ENCODE measurements at regions not wholly inside any gene's neighbourhood (a gene's known extent, or its start where the extent isn't known, plus 50 kb on each side); places are given as distances from the start of the nearest gene placed in this dataset.
"Not testable (repeated sequence)": the region's sequence is repeated elsewhere in the genome, so short reads cannot be mapped to it uniquely, and the experiment has no call there.

DNA sequence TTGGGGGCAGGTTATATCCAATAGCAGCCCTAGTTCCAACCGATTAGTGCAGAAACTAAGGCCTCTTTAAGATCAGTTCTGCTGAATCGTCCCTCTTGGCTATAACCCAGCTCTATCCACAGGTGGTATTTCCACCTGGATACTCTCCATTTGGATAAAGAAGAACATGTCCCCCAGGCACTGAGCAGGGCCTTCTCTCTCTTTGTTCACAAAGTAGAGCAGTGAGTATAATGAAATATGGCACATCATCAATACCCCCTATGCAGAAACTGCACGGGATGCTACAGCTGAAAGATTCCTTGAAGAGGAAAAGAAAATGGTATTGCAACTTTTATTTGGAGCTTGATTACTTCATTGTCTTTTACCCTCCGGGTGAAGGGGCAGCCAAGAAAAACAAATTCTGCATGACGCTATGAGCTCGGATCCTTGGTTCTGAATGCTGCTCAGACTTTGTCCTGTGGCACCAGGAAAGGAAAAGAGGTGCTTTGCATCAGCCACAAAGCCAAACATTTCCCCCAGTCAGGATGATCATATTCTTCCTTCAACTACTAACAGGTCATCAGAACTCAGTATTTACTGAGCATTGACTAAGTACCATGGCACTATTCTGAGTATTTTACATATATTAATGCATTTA lies 399.7 kb downstream of the NPIPA8 start:
- DNase-seq, result no peak

DNA sequence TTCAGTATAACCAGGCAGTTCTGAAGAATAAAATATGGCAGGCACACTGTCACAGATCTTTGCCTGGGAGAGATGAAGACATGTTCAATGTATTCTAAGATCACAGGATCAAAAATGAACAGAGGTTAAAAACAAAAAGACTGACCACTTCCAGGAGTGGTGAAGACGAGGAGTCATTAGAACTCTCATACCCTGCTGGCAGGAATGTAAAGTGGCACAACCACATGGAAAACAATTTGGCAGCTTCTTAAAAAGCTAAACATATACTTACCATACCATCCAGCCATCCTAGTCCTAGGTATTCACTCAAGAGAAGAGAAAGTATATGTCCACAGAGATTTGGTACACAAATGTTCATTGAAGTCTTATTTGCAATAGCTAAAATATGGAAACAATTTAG lies 406.3 kb downstream of the NPIPA8 start:
- DNase-seq, result no peak

GRCh38 chr16:17926866-17927399 lies 409.6 kb downstream of the NPIPA8 start:
- DNase-seq, result no peak

- no peak for DNase-seq
Observed at GRCh38 chr16:17926461-17926860, 410.1 kb downstream of the NPIPA8 start.

GRCh38 chr16:17925761-17926160 lies 410.8 kb downstream of the NPIPA8 start:
- DNase-seq, result no peak

DNA sequence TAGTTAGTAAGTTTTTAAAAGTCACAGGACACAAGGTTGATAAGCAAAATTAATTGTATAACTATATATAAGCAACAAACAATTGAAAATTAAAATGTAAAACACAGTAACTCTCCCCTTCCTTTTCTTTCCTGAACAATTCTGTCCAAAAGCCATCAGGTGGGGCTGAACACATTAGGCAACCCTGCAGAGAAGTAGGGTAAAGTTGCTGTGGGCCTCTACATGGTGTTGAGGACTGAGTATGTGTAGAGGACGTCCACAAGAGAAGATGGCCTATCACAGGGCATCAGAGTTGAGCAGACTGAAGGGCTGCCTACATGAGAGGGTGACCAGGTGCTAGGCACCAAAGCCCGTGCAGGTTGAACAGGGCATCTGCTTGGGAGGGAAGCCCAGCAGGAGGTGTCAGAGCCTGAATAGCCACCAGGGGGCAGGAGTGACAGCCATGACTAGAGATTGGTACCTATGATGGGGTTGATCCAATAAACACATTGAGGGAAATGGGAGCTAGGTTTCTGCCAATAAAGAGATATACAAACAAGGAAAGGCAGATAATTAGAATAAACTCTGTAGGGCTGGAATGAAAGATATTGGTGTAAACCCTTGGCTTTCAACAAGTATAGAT lies 415.1 kb downstream of the NPIPA8 start:
- DNase-seq, result peak; percentile 42

GRCh38 chr16:17917316-17918019 lies 419.1 kb downstream of the NPIPA8 start:
- DNase-seq, result no peak

DNA sequence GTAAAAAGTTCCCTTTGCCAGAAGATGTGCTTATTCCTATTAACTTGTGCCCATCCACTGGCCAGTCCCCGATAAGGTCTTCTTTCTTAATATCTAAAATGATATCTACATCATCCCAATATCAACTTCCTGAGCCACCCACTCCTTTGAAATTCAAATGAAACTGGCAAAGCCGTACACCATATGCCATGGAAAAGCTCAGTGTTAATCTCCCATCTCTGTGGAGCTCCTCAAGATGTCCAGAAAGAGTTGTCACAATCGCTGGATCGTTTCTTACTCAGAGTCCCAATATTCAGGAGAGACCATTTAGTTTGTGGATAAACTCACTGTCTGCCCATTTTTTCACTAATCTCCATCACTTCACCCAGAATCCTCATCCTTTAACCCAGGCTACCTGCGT lies 420.7 kb downstream of the NPIPA8 start:
- no peak for DNase-seq

- no peak for DNase-seq
Observed at GRCh38 chr16:17914168-17914567, 422.4 kb downstream of the NPIPA8 start.

DNA sequence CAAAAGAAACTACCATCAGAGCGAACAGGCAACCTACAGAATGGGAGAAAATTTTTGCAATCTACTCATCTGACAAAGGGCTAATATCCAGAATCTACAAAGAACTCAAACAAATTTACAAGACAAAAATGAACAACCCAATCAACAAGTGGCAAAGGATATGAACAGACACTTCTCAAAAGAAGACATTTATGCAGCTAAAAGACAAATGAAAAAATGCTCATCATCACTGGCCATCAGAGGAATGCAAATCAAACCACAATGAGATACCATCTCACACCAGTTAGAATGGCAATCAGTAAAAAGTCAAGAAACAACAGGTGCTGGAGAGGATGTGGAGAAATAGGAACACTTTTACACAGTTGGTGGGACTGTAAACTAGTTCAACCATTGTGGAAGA lies 425.0 kb downstream of the NPIPA8 start:
- DNase-seq, result not testable (repeated sequence)

DNA sequence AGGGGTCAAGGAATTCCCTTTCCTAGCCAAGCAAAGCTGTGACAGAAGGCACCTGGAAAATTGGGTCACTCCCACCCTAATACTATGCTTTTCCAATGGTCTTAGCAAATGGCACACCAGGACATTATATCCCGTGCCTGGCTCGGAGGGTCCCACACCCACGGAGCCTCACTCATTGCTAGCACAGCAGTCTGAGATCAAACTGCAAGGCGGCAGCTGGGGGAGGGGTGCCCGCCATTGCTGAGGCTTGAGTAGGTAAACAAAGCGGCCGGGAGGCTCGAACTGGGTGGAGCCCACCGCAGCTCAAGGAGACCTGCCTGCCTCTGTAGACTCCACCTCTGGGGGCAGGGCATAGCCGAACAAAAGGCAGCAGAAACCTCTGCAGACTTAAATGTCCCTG lies 429.9 kb downstream of the NPIPA8 start:
- DNase-seq, result not testable (repeated sequence)

DNA sequence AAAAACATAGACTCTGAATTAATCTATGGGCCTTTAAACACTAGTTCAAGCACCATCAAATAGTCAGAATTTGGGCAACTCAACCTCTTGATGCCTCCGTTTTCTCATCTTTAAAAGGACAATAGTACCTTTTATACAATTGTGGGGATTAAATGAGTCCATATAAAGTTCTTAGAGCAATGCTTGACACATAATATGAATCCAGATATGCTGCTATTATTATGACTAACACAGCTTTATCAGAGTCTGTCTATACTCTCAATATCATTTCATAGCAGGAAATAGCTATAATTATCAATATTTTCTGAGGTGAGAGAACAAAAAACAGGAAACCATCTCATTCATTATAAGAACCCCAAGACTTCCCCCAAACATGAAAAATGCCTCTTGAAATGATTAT lies 430.5 kb upstream of the XYLT1 start:
- no peak for DNase-seq

GRCh38 chr16:17899141-17899540 lies 428.4 kb upstream of the XYLT1 start:
- DNase-seq, result no peak

DNA sequence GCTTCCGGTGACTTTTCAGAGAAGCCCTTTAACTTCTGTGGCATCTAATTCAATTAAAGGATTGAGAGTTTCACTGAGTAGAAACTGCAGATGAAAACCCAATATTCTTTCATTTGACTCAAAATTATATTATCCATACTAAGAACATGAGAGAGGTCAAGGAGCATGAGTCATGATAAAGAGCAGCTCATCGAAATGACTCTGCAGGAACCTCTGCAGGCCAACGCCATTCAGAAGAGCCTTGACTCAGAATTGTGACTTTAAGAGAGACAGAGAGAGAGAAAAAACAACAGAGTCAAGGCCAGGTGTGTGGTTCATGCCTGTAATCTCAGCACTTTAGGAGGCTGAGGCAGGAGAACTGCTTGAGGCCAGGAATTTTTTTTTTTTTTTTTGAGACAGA lies 417.2 kb upstream of the XYLT1 start:
- no peak for DNase-seq

DNA sequence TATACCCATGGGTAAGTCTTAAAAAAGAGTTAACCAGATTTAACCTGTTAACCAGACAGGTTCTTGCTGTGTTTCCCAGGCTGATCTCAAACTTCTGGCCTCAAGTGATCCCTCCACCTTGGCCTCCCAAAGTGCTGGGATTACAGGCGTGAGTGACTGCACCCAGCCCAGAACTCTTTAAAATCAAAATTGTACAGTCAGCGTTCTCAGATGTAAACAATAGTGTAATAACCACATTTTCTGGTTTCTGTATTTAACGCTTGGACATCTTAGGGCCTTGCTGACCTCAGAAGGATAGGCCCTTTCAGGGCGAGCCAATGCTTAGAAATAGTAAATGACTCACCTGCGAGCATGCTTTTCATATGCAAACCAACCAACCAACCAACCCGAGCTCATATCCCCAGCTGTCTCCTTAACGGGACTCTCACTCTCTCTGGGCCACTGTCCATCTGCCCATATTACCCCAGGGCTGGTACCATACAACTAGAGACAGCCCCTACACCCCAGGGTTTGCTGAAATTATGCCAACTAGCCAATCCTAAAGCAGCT lies 415.0 kb upstream of the XYLT1 start:
- DNase-seq, result no peak

GRCh38 chr16:17877821-17878360 lies 407.1 kb upstream of the XYLT1 start:
- DNase-seq, result no peak

DNA sequence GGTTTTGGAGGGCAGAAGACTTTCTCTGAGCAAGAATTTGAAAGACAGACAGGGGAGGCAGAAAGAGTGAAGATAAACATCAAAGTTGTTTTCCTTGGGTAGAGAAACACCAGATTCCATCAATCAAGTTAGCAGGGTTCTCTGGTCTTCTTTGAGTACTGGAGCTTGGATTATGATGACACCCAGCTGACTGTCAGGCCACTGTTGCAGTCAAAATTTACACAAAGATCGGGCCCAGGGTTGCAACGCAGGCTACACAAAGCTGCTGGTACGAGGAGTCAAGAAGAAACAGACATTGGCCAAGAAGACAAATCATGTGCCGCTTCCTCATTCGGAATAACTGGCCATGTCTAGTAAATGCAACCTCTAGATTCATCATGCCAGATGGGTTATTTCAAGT lies 396.2 kb upstream of the XYLT1 start:
- no peak for DNase-seq

- no peak for DNase-seq
Observed at GRCh38 chr16:17861981-17862479, 391.3 kb upstream of the XYLT1 start.

- no peak for DNase-seq
Observed at GRCh38 chr16:17858061-17858460, 387.3 kb upstream of the XYLT1 start.

DNA sequence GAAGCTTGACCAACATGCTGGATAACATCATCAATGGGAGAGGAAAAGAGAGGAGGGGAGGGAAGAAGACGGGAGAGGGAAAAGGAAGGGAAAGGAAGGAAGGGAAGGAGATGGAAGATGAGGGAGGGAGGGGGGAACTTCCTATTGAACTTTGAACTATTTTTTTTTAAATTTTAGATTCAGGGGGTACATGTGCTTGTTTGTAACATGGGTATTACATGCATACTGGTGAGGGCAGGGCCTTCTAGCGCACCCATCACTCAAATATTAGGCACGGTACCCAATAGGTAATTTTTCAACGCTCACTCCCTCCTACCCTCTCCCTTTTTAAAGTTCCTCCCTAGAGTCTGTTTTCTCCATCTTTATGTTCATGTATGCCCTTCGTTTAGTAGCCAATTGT lies 383.2 kb upstream of the XYLT1 start:
- no peak for DNase-seq

DNA sequence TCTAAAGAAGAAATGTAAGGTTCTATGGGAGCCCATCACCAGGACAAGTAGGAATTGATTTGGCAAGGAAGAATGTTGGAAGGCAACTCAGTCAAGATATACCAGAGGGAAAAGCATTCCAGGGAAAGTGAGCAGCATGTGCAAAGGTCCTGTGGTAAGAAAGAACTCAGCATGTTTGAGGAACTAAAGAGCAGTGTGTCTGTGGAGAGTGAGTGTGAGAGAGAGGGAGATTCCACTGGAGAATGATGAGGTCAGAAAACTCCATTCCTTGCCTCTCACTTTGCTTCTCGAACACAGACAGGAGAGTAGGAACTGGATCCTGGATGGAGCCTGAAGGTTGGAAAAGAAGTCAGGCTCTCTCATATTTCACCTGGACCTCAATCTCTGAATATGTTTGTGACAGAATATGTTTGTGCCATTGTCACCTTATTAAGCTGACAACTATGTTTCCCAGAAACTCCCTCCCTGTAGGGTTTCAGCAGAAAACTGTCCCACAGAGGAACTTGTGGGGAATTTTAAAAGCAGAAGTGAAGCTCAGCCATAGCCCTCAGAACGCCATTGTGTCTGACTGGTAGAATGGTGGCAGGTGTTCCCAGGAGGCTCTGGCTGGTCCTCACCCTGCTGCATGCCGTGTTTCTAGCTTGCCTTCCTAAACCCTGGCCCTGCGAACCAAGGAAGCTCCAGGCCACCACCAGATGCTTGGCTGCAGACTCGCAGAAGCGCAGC lies 382.4 kb upstream of the XYLT1 start:
- no peak for DNase-seq

GRCh38 chr16:17850581-17851250 lies 380.0 kb upstream of the XYLT1 start:
- no peak for DNase-seq

All from activated CD4-positive, alpha-beta T cell treated with anti-CD3 and anti-CD28 coated beads, Interleukin-2, amount 50 U/mL, for 1 hour (primary cell).